H9 (cell line): ENCODE measurements at regions not wholly inside any gene's neighbourhood (a gene's known extent, or its start where the extent isn't known, plus 50 kb on each side); places are given as distances from the start of the nearest gene placed in this dataset.

Experiments
- DNase-seq: peaks from one replicate; pipeline ENCODE4 v3.0.0-alpha.2; 2017
- H2AFZ ChIP-seq: one replicate; pipeline ENCODE4 v1.6.1; 2013; ENCODE audit warnings: mild to moderate bottlenecking, low read length, control low read depth, moderate library complexity
- H2AK5ac ChIP-seq: 2 replicates; pipeline ENCODE4 v1.6.1; 2013; ENCODE audit warnings: low read length, control low read depth, mixed read lengths; ENCODE audit not compliant: insufficient read length
- H2BK120ac ChIP-seq: one replicate; pipeline ENCODE4 v1.6.1; 2013; ENCODE audit warnings: low read depth, mild to moderate bottlenecking, low read length, control low read depth, inconsistent platforms; ENCODE audit not compliant: poor library complexity, severe bottlenecking
- H2BK12ac ChIP-seq: 2 replicates; pipeline ENCODE4 v1.6.1; 2013; ENCODE audit warnings: low read length, control low read depth, mixed read lengths, low read depth; ENCODE audit not compliant: insufficient read length
- H2BK15ac ChIP-seq: 2 replicates; pipeline ENCODE4 v1.6.1; 2013; ENCODE audit warnings: low read depth, low read length, control low read depth
- H2BK20ac ChIP-seq: one replicate; pipeline ENCODE4 v1.6.1; 2013; ENCODE audit warnings: low read depth, mild to moderate bottlenecking, low read length, control low read depth, inconsistent platforms; ENCODE audit not compliant: poor library complexity, severe bottlenecking
- H2BK5ac ChIP-seq: 2 replicates; pipeline ENCODE4 v1.6.1; 2013; ENCODE audit warnings: low read length, control low read depth, mixed read lengths; ENCODE audit not compliant: insufficient read length
- H3K14ac ChIP-seq: 2 replicates; pipeline ENCODE4 v1.6.1; 2013; ENCODE audit warnings: low read length, control low read depth; ENCODE audit not compliant: insufficient read depth
- H3K18ac ChIP-seq: 2 replicates; pipeline ENCODE4 v1.6.1; 2013; ENCODE audit warnings: low read depth, mild to moderate bottlenecking, mixed read lengths, low read length, control low read depth; ENCODE audit not compliant: insufficient read length
- H3K23ac ChIP-seq: 2 replicates; pipeline ENCODE4 v1.6.1; 2013; ENCODE audit warnings: low read length, control low read depth, mixed read lengths, low read depth; ENCODE audit not compliant: insufficient read length
- H3K23me2 ChIP-seq: 2 replicates; pipeline ENCODE4 v1.6.1; 2013; ENCODE audit warnings: low read depth, mild to moderate bottlenecking, mixed read lengths, low read length, control low read depth; ENCODE audit not compliant: insufficient read length, poor library complexity, severe bottlenecking
- H3K27ac ChIP-seq: 2 replicates; pipeline ENCODE4 v1.5.1; 2013; ENCODE audit warnings: low read length, control low read depth, mixed read lengths, low read depth; ENCODE audit not compliant: insufficient read length
- H3K27me3 ChIP-seq: 2 replicates; pipeline ENCODE4 v1.6.1; 2013; ENCODE audit warnings: low read length, control low read depth, inconsistent platforms; ENCODE audit not compliant: insufficient read depth
- H3K4ac ChIP-seq: 2 replicates; pipeline ENCODE4 v1.6.1; 2013; ENCODE audit warnings: low read depth, mild to moderate bottlenecking, control low read depth, inconsistent platforms, low read length, moderate library complexity
- H3K4me1 ChIP-seq: 2 replicates; pipeline ENCODE4 v1.6.1; 2013; ENCODE audit warnings: low read length, control low read depth, inconsistent platforms; ENCODE audit not compliant: insufficient read depth
- H3K4me2 ChIP-seq: 2 replicates; pipeline ENCODE4 v1.6.1; 2013; ENCODE audit warnings: low read length, control low read depth, mixed read lengths; ENCODE audit not compliant: insufficient read length, insufficient read depth
- H3K56ac ChIP-seq: 2 replicates; pipeline ENCODE4 v1.6.1; 2013; ENCODE audit warnings: low read depth, mild to moderate bottlenecking, mixed read lengths, low read length, control low read depth; ENCODE audit not compliant: insufficient read length
- H3K79me1 ChIP-seq: 2 replicates; pipeline ENCODE4 v1.6.1; 2013; ENCODE audit warnings: low read depth, mild to moderate bottlenecking, moderate library complexity, low read length, control low read depth, inconsistent platforms; ENCODE audit not compliant: insufficient read depth, poor library complexity, severe bottlenecking
- H3K79me2 ChIP-seq: 2 replicates; pipeline ENCODE4 v1.6.1; 2013; ENCODE audit warnings: low read length, control low read depth, inconsistent platforms; ENCODE audit not compliant: insufficient read depth
- H3K9ac ChIP-seq: 2 replicates; pipeline ENCODE4 v1.6.1; 2013; ENCODE audit warnings: low read length, control low read depth, mixed read lengths; ENCODE audit not compliant: insufficient read length; ENCODE audit errors: extremely low read depth
- H3K9me3 ChIP-seq: one replicate; pipeline ENCODE4 v1.6.1; 2013; ENCODE audit warnings: low read depth, low read length, inconsistent platforms; ENCODE audit not compliant: control insufficient read depth
- H3T11ph ChIP-seq: one replicate; pipeline ENCODE4 v1.6.1; 2013; ENCODE audit warnings: mild to moderate bottlenecking, low read length, control low read depth, inconsistent platforms
- H4K20me1 ChIP-seq: one replicate; pipeline ENCODE4 v1.6.1; 2013; ENCODE audit not compliant: control insufficient read depth, insufficient read length, insufficient read depth
- H4K5ac ChIP-seq: 2 replicates; pipeline ENCODE4 v1.6.1; 2013; ENCODE audit warnings: low read depth, mild to moderate bottlenecking, mixed read lengths, low read length, control low read depth; ENCODE audit not compliant: insufficient read length
- H4K8ac ChIP-seq: replicated peaks from 2 replicates; pipeline ENCODE4 v1.6.1; 2013; ENCODE audit warnings: low read length, control low read depth, mixed read lengths, low read depth; ENCODE audit not compliant: insufficient read length
- H4K91ac ChIP-seq: 2 replicates; pipeline ENCODE4 v1.6.1; 2013; ENCODE audit warnings: low read depth, mild to moderate bottlenecking, moderate library complexity, mixed read lengths, low read length, control low read depth; ENCODE audit not compliant: insufficient read length
- H3K27ac Mint-ChIP-seq, 3 experiments: 2 replicates in 2 of 3; 3 replicates in 1 of 3; pipeline ENCODE4 v1.8.0; 2020 to 2021; ENCODE audit warnings: mixed read lengths in 3 of 3, mild to moderate bottlenecking in 1 of 3, moderate library complexity in 1 of 3
- H3K27me3 Mint-ChIP-seq: 2 replicates; pipeline ENCODE4 v1.8.0; 2021; ENCODE audit warnings: low read depth, mild to moderate bottlenecking, moderate library complexity, mixed read lengths
- H3K36me3 Mint-ChIP-seq, 3 experiments: 2 replicates in 2 of 3; 3 replicates in 1 of 3; pipeline ENCODE4 v1.8.0; 2020 to 2021; ENCODE audit warnings: low read depth in 3 of 3, mixed read lengths in 3 of 3; ENCODE audit not compliant: insufficient read depth in 1 of 3
- H3K4me1 Mint-ChIP-seq, 2 experiments: 2 replicates each; pipeline ENCODE4 v1.8.0; 2020; ENCODE audit warnings: mixed read lengths in 2 of 2
- H3K4me3 Mint-ChIP-seq, 2 experiments: 2 replicates in 1 of 2; 3 replicates in 1 of 2; pipeline ENCODE4 v1.8.0; 2020 to 2021; ENCODE audit warnings: mild to moderate bottlenecking in 2 of 2, mixed read lengths in 2 of 2, moderate library complexity in 1 of 2
- H3K9me3 Mint-ChIP-seq, 2 experiments: 2 replicates in 1 of 2; 3 replicates in 1 of 2; pipeline ENCODE4 v1.8.0; 2020; ENCODE audit warnings: mild to moderate bottlenecking in 2 of 2, mixed read lengths in 2 of 2, moderate library complexity in 1 of 2
- CTCF ChIP-seq: fragments of 200-600 bp; sonication (generic); conservative IDR thresholded peaks from 3 replicates; pipeline ENCODE4 v1.8.0; 2021; ENCODE audit warnings: antibody characterized with exemption, mild to moderate bottlenecking
- WGBS: extraction: QIAGEN DNeasy Blood & Tissue Kit; methylation state at CpG from one replicate; pipeline ENCODE4 v1.1.7; 2013; ENCODE audit warnings: missing lambda C conversion rate, low lambda C conversion rate, mixed read lengths; ENCODE audit not compliant: insufficient read length; ENCODE audit errors: extremely low coverage; 5-methylcytosine and 5-hydroxymethylcytosine counted together

- Histone ChIP-seq H4K91ac (no peak overlapping the region), H3K23ac (no peak overlapping the region), H2BK15ac (no peak overlapping the region), H3K4me1 (no peaks in the 10 kb centered on the region; the same call in 1 of the 2 replicates), H3K9ac (no peak overlapping the region), H4K8ac (no peak overlapping the region), H2BK5ac (no peak overlapping the region), H3K56ac (no peak overlapping the region), H3K79me2 (no peaks in the 10 kb centered on the region), H3K79me1 (peaks cover 3% of the 10 kb centered on the region), H4K5ac (no peak overlapping the region), H3K18ac (no peak overlapping the region), H3T11ph (no peak overlapping the region), H2BK12ac (no peak overlapping the region), H3K23me2 (no peaks in the 10 kb centered on the region), H2BK20ac (no peak overlapping the region), H3K4ac (no peak overlapping the region), H3K27ac (no peak overlapping the region), H2AFZ (no peak overlapping the region), H2BK120ac (no peak overlapping the region), H3K14ac (no peak overlapping the region), H2AK5ac (no peak overlapping the region), H4K20me1 (no peaks in the 10 kb centered on the region), H3K9me3 (no peaks in the 10 kb centered on the region), H3K4me2 (no peak overlapping the region), H3K27me3 (no peaks in the 10 kb centered on the region)
- WGBS = no CpG with 5 or more reads among the region's 4 CpGs
- no peaks in the 10 kb centered on the region for H3K27me3 Mint-ChIP-seq
- H3K4me3 Mint-ChIP-seq = no peak overlapping the region
- peaks cover 2 to 15% (median 14%) of the 10 kb centered on the region in 3 experiments; a peak in 6 of 7 replicates for H3K36me3 Mint-ChIP-seq
- H3K27ac Mint-ChIP-seq = peak overlapping the region in 1 of 3 experiments; percentile 74; a peak in 2 of 7 replicates
- peaks cover 30 to 34% of the 10 kb centered on the region in 2 experiments for H3K4me1 Mint-ChIP-seq
- TF ChIP-seq CTCF = no peak
- DNase-seq = peak; percentile 45
- peaks cover under 1 to 2% of the 10 kb centered on the region in 2 experiments; a peak in 3 of 5 replicates for H3K9me3 Mint-ChIP-seq
These were observed 247.1 kb downstream of the CHRM3 start for GRCh38 chr1:239633432-239633831.
